H7 (cell line): ENCODE measurements at regions not wholly inside any gene's neighbourhood (a gene's known extent, or its start where the extent isn't known, plus 50 kb on each side); places are given as distances from the start of the nearest gene placed in this dataset.

Source experiments
- DNase-seq: peaks from one replicate; pipeline ENCODE4 v3.0.0; 2012
- H3K27me3 ChIP-seq: 2 replicates; pipeline ENCODE4 v1.6.0; 2011; ENCODE audit warnings: mild to moderate bottlenecking, low read length; ENCODE audit not compliant: control insufficient read depth, insufficient read depth
- H3K36me3 ChIP-seq: replicated peaks from 2 replicates; pipeline ENCODE4 v1.5.1; 2011; ENCODE audit warnings: low read length; ENCODE audit not compliant: control insufficient read depth, insufficient read depth
- H3K4me3 ChIP-seq: 2 replicates; pipeline ENCODE4 v1.5.1; 2011; ENCODE audit warnings: low read depth, mild to moderate bottlenecking, control low read depth, low read length, moderate library complexity; ENCODE audit not compliant: insufficient read depth

DNA sequence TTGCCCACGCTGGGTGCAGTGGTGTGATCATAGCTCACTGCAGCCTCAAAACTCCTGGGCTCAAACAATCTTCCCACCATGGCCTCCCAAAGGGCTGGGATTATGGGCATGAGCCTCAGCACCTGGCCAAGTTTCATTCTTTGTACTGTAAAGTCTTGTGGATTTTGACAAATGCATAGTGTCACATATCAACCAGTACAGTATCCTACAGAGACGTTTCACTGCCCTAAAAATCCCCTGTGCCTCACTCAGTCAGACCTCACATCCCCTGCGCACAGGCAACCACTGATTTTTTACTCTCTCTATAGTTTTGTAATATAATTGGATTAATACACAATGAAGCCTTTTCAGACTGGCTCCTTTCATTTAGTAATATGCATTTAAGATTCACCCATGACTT, 130.7 kb upstream of the UBE2E1 start:
- Histone ChIP-seq H3K27me3 (no peaks in the 10 kb centered on the region), H3K4me3 (no peak overlapping the region), H3K36me3 (no peaks in the 10 kb centered on the region)
- no peak for DNase-seq

DNA sequence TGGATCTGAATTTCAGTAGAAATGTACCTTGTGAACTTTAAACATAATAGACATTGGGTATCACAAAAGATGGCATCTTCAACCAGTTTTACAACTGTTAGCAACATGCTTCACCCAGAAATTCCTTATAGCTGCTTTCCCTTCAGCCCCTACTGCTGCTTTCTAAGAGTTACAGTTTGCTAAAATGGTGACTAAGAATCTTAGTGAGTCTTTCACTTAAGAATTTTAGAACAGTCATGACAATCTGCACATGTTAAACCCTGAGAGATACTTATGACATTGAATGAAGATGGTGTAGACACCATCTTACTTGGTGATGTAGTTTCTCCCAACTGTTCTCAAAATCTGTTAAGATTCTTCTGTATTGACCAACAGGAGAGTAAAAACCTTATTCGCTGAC, 129.7 kb upstream of the UBE2E1 start:
- no peak for DNase-seq

DNA sequence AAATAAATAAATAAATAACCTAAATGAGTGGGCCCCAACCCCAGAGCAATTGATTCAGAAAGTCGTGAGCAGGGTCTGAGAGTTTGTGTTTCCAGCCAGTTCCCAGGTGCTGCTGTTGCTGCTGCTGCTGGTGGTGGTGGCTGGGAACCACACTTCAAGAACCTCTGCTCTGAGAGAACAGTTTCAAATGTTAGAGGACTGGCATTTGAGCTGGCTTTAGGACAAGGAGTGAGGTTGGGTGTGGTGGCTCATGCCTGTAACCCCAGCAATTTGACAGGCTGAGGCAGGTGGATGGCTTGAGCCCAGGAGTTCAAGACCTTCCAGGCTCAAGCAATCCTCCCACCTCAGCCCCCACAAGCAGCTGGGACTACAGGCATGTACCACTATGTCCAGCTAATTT, 123.1 kb upstream of the UBE2E1 start:
- Histone ChIP-seq H3K36me3 (no peaks in the 10 kb centered on the region), H3K4me3 (no peak overlapping the region)
- no peak for DNase-seq

More for the DNA sequence above, 129.7 kb upstream of the UBE2E1 start:
- H3K4me3 ChIP-seq = no peak overlapping the region
- H3K36me3 ChIP-seq = no peaks in the 10 kb centered on the region
- no peaks in the 10 kb centered on the region for H3K27me3 ChIP-seq

DNA sequence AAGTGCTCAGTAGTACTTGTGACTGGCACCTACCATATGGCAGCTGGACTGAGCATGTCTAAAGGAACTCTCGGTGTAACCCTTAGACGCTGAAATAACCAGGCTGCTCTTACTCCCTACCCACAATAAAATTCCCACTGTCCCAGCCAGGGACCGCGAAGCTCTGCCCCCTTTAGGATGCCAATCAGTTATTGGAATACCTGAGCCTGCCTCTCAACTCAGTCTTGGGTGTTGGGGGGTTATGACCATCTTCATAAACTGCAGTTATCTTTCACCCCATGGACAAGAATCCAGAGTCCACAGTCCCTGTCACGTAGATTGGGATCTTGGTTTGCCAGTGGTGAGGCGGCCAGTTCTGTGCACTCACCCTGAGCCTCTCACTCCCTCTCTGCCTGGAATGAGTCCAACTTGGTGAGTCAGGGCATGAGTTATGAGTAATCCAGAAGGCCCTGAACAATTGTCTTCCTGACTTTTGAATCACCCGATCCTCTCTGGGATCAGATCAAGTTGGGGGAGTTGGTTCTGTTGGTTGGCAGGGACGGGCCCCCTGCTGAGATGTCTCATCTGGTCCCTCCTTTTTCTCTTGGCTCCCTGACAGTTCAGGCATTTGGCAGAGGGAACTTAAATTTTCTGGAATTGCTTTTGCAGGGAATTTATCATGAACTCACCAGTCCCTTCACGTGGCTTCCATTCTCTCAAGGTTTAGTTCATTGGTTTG, 120.1 kb upstream of the UBE2E1 start:
- Histone ChIP-seq H3K27me3 (no peaks in the 10 kb centered on the region), H3K36me3 (no peaks in the 10 kb centered on the region), H3K4me3 (no peak overlapping the region)
- DNase-seq = no peak

More for the DNA sequence above, 123.1 kb upstream of the UBE2E1 start:
- no peaks in the 10 kb centered on the region for H3K27me3 ChIP-seq

DNA sequence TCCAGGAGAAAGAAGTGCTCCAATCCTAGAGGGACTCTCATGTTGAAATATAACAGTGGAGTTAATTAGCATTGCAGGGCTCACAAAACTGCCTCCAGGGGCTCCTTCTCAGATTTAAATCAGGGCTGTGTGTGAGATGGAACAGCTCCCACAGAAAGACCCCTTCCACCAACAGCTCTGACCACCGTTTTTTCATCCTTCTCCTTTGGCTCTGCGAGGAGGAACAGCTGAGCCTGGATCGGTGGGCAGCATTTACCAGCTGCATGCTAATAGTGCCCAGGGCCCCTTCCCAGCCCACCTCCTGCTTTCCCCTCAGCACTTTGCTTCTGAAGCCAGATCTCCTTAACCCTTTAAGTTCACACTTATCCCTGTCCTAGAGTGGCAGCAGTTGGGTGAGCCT, 119.2 kb upstream of the UBE2E1 start:
- DNase-seq = peak; percentile 20
- H3K27me3 ChIP-seq = no peaks in the 10 kb centered on the region
- H3K36me3 ChIP-seq = no peaks in the 10 kb centered on the region
- H3K4me3 ChIP-seq = no peak overlapping the region

DNA sequence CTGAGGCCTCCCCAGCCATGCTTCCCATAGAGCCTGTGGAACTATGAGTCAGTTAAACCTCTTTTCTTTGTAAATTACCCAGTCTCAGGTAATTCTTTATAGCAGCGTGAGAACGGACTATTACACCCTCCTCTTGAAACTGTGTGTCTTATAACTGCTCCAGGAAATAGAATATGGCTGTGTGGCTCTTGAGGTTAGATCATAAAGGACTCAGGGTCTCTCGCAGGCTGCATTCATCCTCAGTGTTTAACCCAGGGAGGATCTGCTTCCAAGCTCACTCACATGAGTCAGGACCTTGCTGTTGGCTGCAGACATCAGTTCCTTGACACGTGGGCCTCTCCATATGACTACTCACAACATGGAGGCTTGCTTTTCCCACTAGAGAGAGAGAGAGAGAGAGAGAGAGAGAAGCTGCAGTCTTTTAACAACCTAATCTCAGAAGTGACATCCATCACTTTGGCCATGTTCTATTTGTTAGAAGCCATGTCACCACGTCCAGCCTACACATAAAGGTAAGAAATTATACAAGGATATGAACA, 114.3 kb upstream of the UBE2E1 start:
- Histone ChIP-seq H3K4me3 (no peak overlapping the region), H3K36me3 (no peaks in the 10 kb centered on the region), H3K27me3 (no peaks in the 10 kb centered on the region)
- no peak for DNase-seq

DNA sequence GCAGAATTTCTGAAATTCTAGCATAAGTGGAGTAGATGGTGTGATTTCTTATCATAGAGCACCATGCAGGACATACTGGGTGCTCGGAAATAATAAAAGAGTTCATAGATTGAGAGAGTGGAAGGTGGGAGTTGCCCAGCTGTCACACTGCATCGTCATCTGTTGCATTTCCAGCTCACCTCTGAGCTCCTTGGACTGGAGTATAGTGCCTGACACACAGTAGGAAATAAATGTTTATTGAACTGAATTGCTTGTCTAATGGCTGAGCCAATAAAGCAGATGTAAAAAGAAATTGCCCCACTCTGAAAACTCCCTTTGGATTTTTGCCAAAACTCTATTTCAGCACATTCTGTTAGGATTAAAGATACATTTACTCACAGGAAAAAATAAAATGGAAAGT, 108.9 kb upstream of the UBE2E1 start:
- Histone ChIP-seq H3K36me3 (no peaks in the 10 kb centered on the region), H3K4me3 (no peak overlapping the region), H3K27me3 (no peaks in the 10 kb centered on the region)
- DNase-seq = no peak

DNA sequence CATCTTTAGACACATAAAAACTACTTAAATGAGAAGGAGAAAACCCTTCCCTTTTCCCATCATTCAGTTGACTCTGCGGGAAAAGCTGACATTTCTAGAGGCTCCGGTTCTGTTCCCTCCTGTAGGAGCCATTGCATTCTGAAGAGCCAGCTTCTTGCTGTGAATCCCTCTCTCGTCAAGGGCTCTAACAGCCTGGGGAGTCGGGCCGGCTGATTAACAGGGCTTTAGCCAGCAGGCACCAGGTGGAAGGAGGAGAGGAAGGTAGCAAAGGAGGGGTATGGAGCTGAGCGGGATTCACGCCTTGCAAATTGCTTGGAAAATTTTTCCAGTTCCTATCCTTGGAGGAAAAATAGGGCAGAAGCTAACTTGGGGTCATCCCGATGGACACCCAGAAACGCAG, 108.3 kb upstream of the UBE2E1 start:
- peak; percentile 54 for DNase-seq

DNA sequence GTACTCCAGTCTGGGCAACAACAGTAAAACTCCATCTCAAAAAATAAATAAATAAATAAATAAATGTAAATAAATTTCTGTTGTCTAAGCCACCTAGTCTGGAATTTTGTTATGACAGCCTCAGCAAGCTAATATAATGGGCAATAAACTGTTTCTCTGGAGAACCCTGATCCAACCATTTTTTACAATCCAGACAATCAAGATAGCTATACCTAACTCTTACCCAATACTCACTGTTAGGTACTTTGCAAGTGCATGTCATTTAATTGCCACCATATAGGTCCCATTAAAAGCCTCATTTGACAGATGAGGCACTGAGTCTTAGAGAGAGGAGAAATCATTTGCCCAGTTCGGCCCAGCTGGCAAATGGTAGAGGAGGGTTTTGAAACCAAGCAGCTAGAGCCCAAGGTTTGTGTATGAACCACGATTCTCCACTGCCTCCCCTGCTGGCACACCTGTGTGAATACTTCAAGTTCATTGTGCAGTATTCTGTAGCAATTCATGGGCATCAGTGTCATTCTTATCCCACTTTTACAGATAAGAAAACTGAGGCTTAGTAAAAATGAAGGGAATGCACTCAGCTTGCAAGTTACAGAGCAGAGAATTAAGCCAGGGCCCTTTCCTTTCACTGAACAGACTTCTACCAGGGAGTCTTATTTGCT, 107.0 kb upstream of the UBE2E1 start:
- H3K4me3 ChIP-seq = no peak overlapping the region
- no peaks in the 10 kb centered on the region for H3K27me3 ChIP-seq
- no peak for DNase-seq
- no peaks in the 10 kb centered on the region for H3K36me3 ChIP-seq

More for the DNA sequence above, 108.3 kb upstream of the UBE2E1 start:
- Histone ChIP-seq H3K27me3 (no peaks in the 10 kb centered on the region), H3K36me3 (no peaks in the 10 kb centered on the region), H3K4me3 (no peak overlapping the region)

DNA sequence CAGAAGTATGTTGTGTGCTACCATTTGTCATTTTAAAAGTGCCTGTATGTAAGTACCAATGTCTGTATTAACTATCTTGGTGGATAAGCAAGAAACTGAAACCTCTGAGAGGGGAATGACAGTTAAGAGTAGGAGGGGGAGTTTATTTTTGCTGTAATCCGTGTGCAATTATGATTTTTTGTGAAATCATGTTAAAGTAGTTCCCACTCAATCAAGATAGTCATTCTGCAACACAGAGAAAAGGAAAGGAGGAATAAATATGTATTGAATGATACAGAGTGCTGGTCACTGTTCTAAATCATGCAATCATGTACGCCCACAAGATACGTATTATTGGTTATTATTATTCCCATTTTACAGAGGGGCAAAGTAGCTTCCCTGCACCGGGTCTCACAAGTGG, 105.1 kb upstream of the UBE2E1 start:
- DNase-seq = no peak
- Histone ChIP-seq H3K36me3 (no peaks in the 10 kb centered on the region), H3K27me3 (no peaks in the 10 kb centered on the region), H3K4me3 (no peak overlapping the region)

DNA sequence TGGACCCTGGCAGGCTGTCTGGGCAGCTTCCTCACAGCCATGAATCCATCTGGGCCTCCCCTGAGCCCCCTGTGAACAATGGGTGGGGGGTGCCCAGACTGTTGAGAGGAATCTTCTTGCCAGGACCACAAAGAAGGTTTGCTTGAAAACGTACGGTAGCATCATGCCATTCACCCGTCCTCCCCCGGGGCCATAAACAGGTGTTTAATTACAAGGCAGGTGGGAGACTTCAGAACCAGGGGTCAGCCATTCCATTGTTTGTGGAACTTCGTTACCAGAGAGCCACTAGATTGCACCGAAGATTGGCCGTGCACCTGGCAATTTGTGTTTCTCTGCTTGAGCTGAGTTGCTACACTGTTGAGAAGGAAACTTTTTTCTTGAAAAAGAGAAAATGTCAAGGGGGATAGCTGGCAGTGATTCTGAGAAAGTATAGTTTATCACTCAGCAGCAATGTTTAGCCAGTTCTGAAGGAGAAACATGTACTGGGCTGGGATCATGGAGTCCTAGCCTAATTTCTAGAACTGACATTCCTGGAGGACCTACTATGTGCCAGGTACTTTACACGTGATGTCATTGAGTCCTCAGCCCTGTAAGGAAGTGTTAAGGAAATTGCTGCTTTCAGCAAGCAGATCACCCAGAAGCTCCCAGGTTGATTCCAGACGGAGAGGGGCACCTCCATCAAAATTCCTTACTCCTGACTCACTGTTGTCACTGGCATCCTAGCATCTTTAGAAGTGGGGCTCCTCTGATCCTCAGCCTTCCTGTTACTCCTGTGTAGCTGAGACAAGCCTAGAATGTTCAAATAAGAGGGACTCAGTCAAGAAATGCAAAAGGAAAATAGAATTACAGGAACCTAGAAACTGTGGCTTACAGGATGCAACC, 103.8 kb upstream of the UBE2E1 start:
- no peak for DNase-seq
- H3K27me3 ChIP-seq = no peaks in the 10 kb centered on the region
- no peaks in the 10 kb centered on the region for H3K36me3 ChIP-seq
- H3K4me3 ChIP-seq = no peak overlapping the region

DNA sequence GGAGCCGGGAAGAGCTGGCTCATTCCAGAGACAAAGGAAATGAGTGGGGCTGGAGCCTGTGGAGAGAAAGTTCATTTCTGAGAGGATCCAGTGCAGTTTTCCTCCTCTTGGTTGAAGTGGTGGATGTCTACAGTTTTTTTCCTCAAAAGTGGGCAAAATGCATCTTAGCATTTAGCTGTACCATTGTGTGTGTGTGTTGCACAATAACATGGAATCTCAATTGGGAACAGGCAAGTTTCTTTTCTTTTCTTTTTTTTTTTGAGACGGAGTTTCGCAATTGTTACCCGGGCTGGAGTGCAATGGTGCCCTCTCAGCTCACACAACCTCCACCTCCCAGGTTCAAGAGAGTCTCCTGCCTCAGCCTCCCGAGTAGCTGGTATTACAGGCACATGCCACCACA, 101.5 kb upstream of the UBE2E1 start:
- Histone ChIP-seq H3K36me3 (no peaks in the 10 kb centered on the region), H3K27me3 (no peaks in the 10 kb centered on the region)
- no peak for DNase-seq

DNA sequence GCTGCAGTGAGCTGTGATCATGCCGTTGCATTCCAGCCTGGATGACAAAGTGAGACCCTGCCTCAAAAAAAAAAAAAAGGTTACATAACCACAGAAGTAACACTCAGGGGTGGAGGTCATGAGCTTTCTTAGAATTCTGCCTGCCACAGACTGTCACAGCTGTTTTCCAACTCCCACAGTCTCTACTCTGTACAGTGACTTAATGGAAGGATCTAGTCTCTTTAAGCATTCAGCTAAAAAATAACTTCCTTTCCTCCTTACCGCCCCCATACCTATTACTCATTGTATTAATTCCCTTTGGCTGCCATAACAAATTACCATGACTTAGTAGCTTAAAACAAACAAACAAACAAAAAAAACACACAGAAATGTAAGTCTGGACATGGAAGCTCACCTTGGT, 99.6 kb upstream of the UBE2E1 start:
- Histone ChIP-seq H3K36me3 (no peaks in the 10 kb centered on the region), H3K27me3 (no peaks in the 10 kb centered on the region), H3K4me3 (no peak overlapping the region)
- no peak for DNase-seq

More for the DNA sequence above, 101.5 kb upstream of the UBE2E1 start:
- H3K4me3 ChIP-seq = no peak overlapping the region

DNA sequence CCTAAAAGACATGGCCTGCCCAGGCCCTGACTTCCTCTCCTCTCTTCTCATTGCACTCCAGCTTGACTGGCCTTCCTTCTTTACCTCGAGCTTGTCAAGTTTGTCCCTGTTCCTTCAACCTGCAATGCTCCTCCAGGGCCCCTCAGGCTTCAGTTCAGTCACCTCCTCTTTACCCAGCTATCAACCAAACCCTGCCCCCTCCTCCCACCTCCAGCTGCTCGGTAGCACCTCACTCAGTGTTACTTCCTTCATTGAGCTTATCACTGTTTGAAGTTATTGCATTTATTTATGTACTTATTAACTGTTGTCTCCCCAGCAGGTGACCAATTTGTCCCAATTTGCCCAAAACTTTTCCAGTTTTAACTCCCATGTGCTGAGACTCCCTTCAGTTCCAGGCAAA, 95.8 kb upstream of the UBE2E1 start:
- H3K4me3 ChIP-seq = no peak overlapping the region
- H3K27me3 ChIP-seq = no peaks in the 10 kb centered on the region
- no peaks in the 10 kb centered on the region for H3K36me3 ChIP-seq
- DNase-seq = no peak
